HG03460 (cell line): ENCODE measurements at regions not wholly inside any gene's neighbourhood (a gene's known extent, or its start where the extent isn't known, plus 50 kb on each side); places are given as distances from the start of the nearest gene placed in this dataset.

Experiments used
- ATAC-seq: cut with Tn5 transposase; IDR thresholded peaks from one replicate; pipeline ENCODE4 v1.9.1; 2021; ENCODE audit not compliant: unreplicated experiment

- ATAC-seq = no peak
Observed at GRCh38 chr20:10770753-10771152, 97.0 kb upstream of the JAG1 start.

GRCh38 chr20:10771435-10772140 lies 97.8 kb upstream of the JAG1 start:
- ATAC-seq = no peak

GRCh38 chr20:10774357-10774943 lies 100.7 kb upstream of the JAG1 start:
- ATAC-seq = no peak

DNA sequence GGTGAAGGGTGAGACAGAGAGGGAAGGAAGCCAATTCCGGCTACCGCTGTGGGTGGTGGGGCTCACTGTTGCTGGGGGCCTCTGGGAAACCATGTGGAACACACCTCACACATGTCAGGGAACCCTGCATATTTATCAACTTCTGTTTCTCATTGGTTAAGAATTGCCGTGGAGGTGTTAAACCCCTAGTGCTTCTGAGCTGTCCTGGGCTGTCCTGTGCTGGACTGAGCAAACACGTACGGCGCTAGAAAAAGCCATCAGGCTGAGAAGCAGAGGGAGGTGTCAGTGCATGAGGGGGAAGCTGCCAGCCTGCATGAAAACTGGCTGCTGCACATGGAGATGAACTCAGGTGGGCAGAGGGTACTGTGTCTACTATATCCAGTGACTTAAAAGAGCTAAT lies 103.9 kb upstream of the JAG1 start:
- no peak for ATAC-seq

- no peak for ATAC-seq
Observed at GRCh38 chr20:10779911-10780310, 106.1 kb upstream of the JAG1 start.

- ATAC-seq = no peak
Observed at GRCh38 chr20:10780901-10781300, 107.1 kb upstream of the JAG1 start.

DNA sequence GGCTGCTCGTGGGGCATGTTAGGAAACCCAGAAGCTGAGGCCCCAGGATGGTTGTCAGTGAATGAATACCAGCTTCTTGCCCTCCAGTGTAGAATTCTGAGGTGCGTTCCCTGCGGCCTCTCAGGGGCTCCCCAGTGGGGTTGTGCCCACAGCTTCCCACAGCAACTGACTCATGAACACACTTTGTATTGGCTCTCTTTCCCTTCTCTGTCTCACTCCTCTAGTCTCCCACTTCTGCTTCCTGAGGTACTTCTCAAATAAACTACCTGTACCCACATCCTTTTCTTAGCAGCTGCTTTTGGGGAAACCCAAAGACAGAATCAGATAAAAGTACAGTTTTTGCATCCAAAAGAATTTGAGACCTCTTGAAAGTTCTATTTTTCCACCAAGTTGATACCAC lies 107.7 kb upstream of the JAG1 start:
- ATAC-seq = no peak

GRCh38 chr20:10783707-10784553 lies 110.1 kb upstream of the JAG1 start:
- no peak for ATAC-seq

- ATAC-seq = no peak
Observed at GRCh38 chr20:10784554-10785183, 110.9 kb upstream of the JAG1 start.

DNA sequence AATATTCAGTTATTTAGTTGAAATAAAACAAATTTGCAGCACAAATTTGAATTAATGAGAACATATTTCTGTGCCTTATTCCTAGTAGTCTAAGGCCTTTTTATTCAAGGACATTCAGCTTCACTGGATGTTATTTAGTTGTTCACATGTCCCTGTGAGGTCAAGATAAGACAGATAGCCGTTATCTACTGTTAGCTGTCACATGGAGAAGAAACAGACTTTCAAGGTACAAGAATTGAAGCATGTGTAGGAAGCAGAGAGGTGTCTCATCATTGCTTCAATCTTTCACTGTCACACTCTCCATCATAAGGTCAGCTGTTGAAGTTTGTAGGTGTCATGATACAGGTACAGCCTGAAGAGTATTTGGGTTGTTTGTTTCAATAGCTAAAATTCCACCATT lies 112.9 kb upstream of the JAG1 start:
- no peak for ATAC-seq

- ATAC-seq = no peak
Observed at GRCh38 chr20:10788055-10788454, 114.3 kb upstream of the JAG1 start.

- no peak for ATAC-seq
Observed at GRCh38 chr20:10788877-10789276, 115.1 kb upstream of the JAG1 start.

- no peak for ATAC-seq
Observed at GRCh38 chr20:10789386-10789785, 115.6 kb upstream of the JAG1 start.

- ATAC-seq = no peak
Observed at GRCh38 chr20:10790013-10790412, 116.2 kb upstream of the JAG1 start.

DNA sequence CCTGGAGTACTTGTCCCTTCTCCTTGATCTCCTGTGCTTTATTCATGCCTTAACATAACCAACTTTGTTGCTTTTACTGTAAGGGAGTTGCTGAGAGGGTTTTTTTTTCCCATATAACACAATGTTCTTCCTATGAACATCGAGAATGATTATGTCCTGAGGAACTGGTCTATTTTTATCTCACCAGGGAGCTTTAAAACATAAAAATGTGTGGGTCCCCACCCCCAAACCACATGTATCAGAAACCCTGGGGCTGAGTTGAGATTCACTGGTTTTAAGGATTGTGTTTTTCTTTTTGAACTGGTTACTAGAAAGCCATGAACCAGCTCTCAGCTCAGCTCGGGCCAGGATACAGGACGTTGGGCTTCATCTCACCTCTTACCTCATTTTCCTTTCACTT lies 118.5 kb upstream of the JAG1 start:
- ATAC-seq = no peak

- ATAC-seq = no peak
Observed at GRCh38 chr20:10793766-10794165, 120.0 kb upstream of the JAG1 start.

GRCh38 chr20:10794765-10795164 lies 121.0 kb upstream of the JAG1 start:
- no peak for ATAC-seq

- no peak for ATAC-seq
Observed at GRCh38 chr20:10795286-10796026, 121.7 kb upstream of the JAG1 start.

DNA sequence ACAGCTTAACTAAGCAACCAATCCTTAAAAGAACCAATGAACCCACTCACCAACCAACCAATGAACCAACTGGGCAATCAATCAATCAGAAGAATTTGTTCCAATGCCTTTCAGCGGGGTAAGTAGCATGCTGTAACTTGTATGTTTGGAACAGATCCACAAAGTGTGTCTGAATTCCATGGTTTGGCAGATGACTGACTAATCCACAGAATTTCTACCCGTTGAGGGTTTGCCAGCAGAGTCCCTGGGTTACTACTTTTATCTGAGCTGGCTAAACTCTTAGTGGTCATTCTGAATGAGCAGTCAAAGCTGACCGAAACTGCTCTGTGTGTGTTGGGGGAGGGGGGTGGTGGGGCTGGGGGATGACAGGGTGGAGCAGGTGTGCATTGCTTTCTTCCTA lies 125.0 kb upstream of the JAG1 start:
- no peak for ATAC-seq

GRCh38 chr20:10799735-10800134 lies 125.9 kb upstream of the JAG1 start:
- ATAC-seq = no peak

GRCh38 chr20:10800288-10800687 lies 126.5 kb upstream of the JAG1 start:
- ATAC-seq = no peak
